Endothelial cell (in vitro differentiated cells): ENCODE measurements at regions not wholly inside any gene's neighbourhood (a gene's known extent, or its start where the extent isn't known, plus 50 kb on each side); places are given as distances from the start of the nearest gene placed in this dataset.

ENCODE experiments used
- DNase-seq: peaks from one replicate; pipeline ENCODE4 v3.0.0; 2021; ENCODE audit warnings: low spot score
- H3K27ac Mint-ChIP-seq: one replicate; pipeline ENCODE4 v1.8.0; 2021; ENCODE audit warnings: mixed read lengths, inconsistent platforms; ENCODE audit not compliant: unreplicated experiment
- H3K27me3 Mint-ChIP-seq: one replicate; pipeline ENCODE4 v1.8.0; 2021; ENCODE audit warnings: mild to moderate bottlenecking, moderate library complexity, mixed read lengths, inconsistent platforms; ENCODE audit not compliant: unreplicated experiment
- H3K36me3 Mint-ChIP-seq: one replicate; pipeline ENCODE4 v1.8.0; 2021; ENCODE audit warnings: mild to moderate bottlenecking, low read depth, mixed read lengths, inconsistent platforms; ENCODE audit not compliant: unreplicated experiment
- H3K4me1 Mint-ChIP-seq: one replicate; pipeline ENCODE4 v1.8.0; 2021; ENCODE audit warnings: mild to moderate bottlenecking, mixed read lengths, inconsistent platforms; ENCODE audit not compliant: unreplicated experiment
- H3K4me3 Mint-ChIP-seq: one replicate; pipeline ENCODE4 v1.8.0; 2021; ENCODE audit warnings: mild to moderate bottlenecking, mixed read lengths, inconsistent platforms; ENCODE audit not compliant: unreplicated experiment
- H3K9me3 Mint-ChIP-seq: one replicate; pipeline ENCODE4 v1.8.0; 2021; ENCODE audit warnings: mixed read lengths, inconsistent platforms; ENCODE audit not compliant: unreplicated experiment
- CTCF ChIP-seq: fragments of 200-600 bp; sonication (generic); IDR thresholded peaks from one replicate; pipeline ENCODE4 v1.5.0; 2021; ENCODE audit warnings: antibody characterized with exemption; ENCODE audit not compliant: unreplicated experiment

- peak; percentile 63 for DNase-seq
- H3K4me1 Mint-ChIP-seq, result peaks cover 6% of the 10 kb centered on the region
- no peaks in the 10 kb centered on the region for H3K9me3 Mint-ChIP-seq
- H3K27ac Mint-ChIP-seq, result no peak overlapping the region
- no peak overlapping the region for H3K4me3 Mint-ChIP-seq
- no peaks in the 10 kb centered on the region for H3K27me3 Mint-ChIP-seq
- no peak for TF ChIP-seq CTCF
- H3K36me3 Mint-ChIP-seq, result peaks cover 6% of the 10 kb centered on the region
These were observed 58.9 kb downstream of the DHRS2 start for GRCh38 chr14:23694949-23695663.

- no peak for DNase-seq
- Mint-ChIP-seq H3K27ac (no peak overlapping the region), H3K4me1 (peaks cover 6% of the 10 kb centered on the region), H3K27me3 (no peaks in the 10 kb centered on the region), H3K9me3 (no peaks in the 10 kb centered on the region), H3K36me3 (peaks cover 10% of the 10 kb centered on the region), H3K4me3 (no peak overlapping the region)
- TF ChIP-seq CTCF, result no peak
These were observed 59.5 kb downstream of the DHRS2 start for GRCh38 chr14:23695664-23695999.

- Mint-ChIP-seq H3K36me3 (peaks cover 7% of the 10 kb centered on the region), H3K4me3 (no peak overlapping the region), H3K9me3 (no peaks in the 10 kb centered on the region), H3K4me1 (peaks cover 6% of the 10 kb centered on the region), H3K27me3 (no peaks in the 10 kb centered on the region), H3K27ac (no peak overlapping the region)
- DNase-seq, result no peak
- no peak for TF ChIP-seq CTCF
These were observed 60.6 kb downstream of the DHRS2 start for GRCh38 chr14:23696701-23697239.

- H3K36me3 Mint-ChIP-seq, result peaks cover 7% of the 10 kb centered on the region
- no peaks in the 10 kb centered on the region for H3K9me3 Mint-ChIP-seq
- no peaks in the 10 kb centered on the region for H3K27me3 Mint-ChIP-seq
- peaks cover 6% of the 10 kb centered on the region for H3K4me1 Mint-ChIP-seq
- no peak overlapping the region for H3K27ac Mint-ChIP-seq
- no peak overlapping the region for H3K4me3 Mint-ChIP-seq
- no peak for DNase-seq
- no peak for TF ChIP-seq CTCF
These were observed 61.5 kb downstream of the DHRS2 start for GRCh38 chr14:23697680-23698079.

GRCh38 chr14:23702656-23703426 is 66.7 kb downstream of the DHRS2 start:
- Mint-ChIP-seq H3K36me3 (peaks cover 14% of the 10 kb centered on the region), H3K27ac (no peak overlapping the region), H3K9me3 (peaks cover 4% of the 10 kb centered on the region), H3K4me1 (no peaks in the 10 kb centered on the region), H3K27me3 (peaks cover 4% of the 10 kb centered on the region), H3K4me3 (no peak overlapping the region)
- DNase-seq, result no peak
- TF ChIP-seq CTCF, result no peak
